ENCODE measurements at regions not wholly inside any gene's neighbourhood (a gene's known extent, or its start where the extent isn't known, plus 50 kb on each side); places are given as distances from the start of the nearest gene placed in this dataset.
"Not testable (repeated sequence)": the region's sequence is repeated elsewhere in the genome, so short reads cannot be mapped to it uniquely, and the experiment has no call there.

DNA sequence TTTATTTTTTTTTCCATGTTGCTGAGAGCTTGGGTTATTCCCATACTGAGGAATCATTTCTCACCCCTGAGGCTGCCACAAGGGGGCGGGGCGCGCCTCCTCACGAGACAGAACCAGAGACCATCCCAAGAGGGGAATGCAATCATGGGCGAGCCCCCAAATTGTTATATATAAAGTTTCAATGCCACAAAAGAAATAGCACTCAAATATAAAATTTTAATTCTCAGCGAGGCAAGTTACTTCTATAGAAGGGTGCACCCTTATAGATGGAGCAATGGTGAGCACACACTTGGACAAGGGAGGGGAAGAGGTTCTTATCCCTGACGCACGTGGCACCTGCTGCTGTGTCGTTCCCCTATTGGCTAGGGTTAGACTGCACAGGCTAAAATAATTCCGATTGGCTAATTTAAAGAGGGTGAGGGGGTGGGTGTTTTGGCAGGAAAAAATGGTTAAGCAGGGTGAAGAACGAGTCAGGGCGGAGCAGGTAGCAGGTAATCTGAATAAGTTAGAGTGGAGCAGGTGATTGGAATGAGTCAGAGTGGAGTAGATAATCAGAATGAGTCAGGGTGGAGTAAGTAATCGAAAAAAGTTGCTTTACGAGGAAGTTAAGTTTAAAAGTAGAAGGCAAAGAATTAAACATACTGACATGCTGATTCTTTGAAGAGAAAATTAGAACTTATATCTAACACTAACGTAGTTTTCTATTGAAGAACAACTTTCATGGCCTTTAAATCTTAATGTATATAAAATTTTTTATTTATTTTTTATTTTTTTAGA, 177.5 kb downstream of the MTCL1 start:
- Mint-ChIP-seq H3K4me3 (no peak overlapping the region), H3K36me3 (ENCODE audit: low read depth) (peaks cover 9% of the 10 kb centered on the region), H3K27ac (no peak overlapping the region), H3K9me3 (peaks cover 23% of the 10 kb centered on the region), H3K4me1 (no peaks in the 10 kb centered on the region), H3K27me3 (peaks cover 29% of the 10 kb centered on the region)
- no peak for ATAC-seq (replicated peaks)

DNA sequence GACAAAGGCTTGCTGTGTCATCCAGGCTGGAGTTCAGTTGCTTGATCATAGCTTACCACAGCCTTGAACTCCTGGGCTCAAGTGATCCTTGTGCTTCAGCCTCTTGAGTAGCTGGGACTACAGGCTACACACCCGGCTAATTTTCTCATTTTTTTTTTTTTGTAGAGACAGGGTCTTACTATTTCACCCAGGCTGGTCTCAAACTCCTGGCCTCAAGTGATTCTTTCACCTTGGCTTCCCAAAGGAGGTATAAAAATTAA, 178.0 kb downstream of the MTCL1 start:
- Mint-ChIP-seq H3K36me3 (ENCODE audit: low read depth) (peaks cover 9% of the 10 kb centered on the region), H3K27ac (no peak overlapping the region), H3K27me3 (peaks cover 29% of the 10 kb centered on the region), H3K9me3 (peaks cover 23% of the 10 kb centered on the region), H3K4me3 (no peak overlapping the region), H3K4me1 (no peaks in the 10 kb centered on the region)
- no peak for ATAC-seq (replicated peaks)

DNA sequence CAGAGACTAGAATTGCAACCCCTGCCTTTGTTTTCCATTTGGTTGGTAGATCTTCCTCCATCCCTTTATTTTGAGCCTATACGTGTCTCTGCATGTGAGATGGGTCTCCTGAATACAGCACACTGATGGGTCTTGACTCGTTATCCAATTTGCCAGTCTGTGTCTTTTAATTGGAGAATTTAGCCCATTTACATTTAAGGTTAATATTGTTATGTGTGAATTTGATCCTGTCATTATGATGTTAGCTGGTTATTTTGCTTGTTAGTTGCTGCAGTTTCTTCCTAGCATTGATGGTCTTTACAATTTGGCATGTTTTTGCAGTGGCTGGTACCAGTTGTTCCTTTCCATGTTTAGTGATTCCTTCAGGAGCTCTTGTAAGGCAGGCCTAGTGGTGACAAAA, 182.5 kb downstream of the MTCL1 start:
- peaks cover 16% of the 10 kb centered on the region for H3K9me3 Mint-ChIP-seq
- not testable (repeated sequence) for ATAC-seq (replicated peaks); H3K36me3 Mint-ChIP-seq (ENCODE audit: low read depth); H3K4me1 Mint-ChIP-seq; H3K4me3 Mint-ChIP-seq; H3K27ac Mint-ChIP-seq
- H3K27me3 Mint-ChIP-seq: peaks cover 19% of the 10 kb centered on the region

DNA sequence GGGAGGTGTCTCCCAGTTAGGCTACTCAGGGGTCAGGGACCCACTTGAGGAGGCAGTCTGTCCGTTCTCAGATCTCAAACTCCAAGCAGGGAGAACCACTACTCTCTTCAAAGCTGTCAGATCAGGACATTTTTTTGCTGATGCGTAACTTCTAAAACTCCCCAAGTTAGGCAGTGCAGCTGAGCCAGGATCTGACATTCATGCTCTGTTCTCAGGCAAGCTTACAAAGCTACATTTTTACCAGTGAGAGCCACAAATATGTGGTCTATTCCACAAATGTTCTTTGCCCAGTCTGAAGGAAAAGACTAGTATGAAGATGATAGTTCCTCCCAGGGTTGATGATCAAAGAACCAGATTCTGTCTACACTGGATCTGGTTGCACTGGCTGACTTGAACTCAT, 184.1 kb downstream of the MTCL1 start:
- Mint-ChIP-seq H3K27me3 (peaks cover 17% of the 10 kb centered on the region), H3K27ac (no peak overlapping the region), H3K36me3 (ENCODE audit: low read depth) (no peaks in the 10 kb centered on the region), H3K9me3 (peaks cover 14% of the 10 kb centered on the region), H3K4me1 (no peaks in the 10 kb centered on the region), H3K4me3 (no peak overlapping the region)
- ATAC-seq (replicated peaks): no peak

DNA sequence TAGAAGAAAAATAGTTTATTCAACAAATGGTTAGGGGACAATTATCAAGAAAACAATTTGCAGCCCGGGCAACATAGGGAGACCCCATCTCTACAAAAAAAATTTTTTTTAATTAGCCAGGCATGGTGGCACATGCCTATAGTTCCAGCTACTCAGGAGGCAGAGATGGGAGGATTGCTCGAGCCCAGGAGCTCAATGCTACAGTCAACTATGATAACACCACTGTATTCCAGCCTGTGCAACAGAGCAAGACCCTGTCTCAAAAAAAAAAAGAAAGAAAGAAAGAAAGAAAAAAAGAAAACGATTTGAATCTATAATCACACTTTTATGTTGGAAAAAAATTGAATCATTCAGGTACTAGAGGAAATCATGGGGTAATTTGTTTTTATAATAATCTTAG, 185.1 kb downstream of the MTCL1 start:
- H3K27ac Mint-ChIP-seq; H3K36me3 Mint-ChIP-seq (ENCODE audit: low read depth); H3K4me1 Mint-ChIP-seq; H3K4me3 Mint-ChIP-seq; ATAC-seq (replicated peaks): not testable (repeated sequence)
- peaks cover 15% of the 10 kb centered on the region for H3K27me3 Mint-ChIP-seq
- peaks cover 13% of the 10 kb centered on the region for H3K9me3 Mint-ChIP-seq

DNA sequence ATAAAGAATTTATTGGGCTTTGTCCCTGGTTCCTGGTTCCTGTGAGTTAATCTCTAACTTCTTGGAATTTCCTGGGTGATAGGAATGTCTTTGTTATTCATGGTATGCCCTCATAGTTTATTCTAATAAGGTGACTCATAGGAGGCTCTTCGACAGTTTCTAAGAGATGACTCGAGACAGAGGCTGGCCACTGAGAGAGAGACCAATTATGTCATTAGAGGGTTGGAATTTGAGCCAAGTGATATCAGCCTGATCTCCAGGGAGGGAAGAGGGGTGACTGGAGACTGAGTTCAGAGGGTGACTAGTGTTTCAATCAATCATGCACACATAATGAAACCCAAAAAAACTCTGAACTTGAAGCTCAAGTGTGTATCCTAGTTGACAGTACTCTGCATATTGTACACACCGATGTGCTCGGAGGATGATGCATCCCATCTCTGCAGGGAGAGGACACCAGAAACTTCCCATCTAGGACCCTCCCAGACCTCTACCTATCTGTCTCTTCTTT, 185.7 kb downstream of the MTCL1 start:
- peaks cover 13% of the 10 kb centered on the region for H3K27me3 Mint-ChIP-seq
- H3K36me3 Mint-ChIP-seq (ENCODE audit: low read depth): no peaks in the 10 kb centered on the region
- no peaks in the 10 kb centered on the region for H3K4me1 Mint-ChIP-seq
- no peak overlapping the region for H3K4me3 Mint-ChIP-seq
- peak; percentile 21 for ATAC-seq (replicated peaks)
- H3K9me3 Mint-ChIP-seq: peaks cover 9% of the 10 kb centered on the region
- H3K27ac Mint-ChIP-seq: no peak overlapping the region

DNA sequence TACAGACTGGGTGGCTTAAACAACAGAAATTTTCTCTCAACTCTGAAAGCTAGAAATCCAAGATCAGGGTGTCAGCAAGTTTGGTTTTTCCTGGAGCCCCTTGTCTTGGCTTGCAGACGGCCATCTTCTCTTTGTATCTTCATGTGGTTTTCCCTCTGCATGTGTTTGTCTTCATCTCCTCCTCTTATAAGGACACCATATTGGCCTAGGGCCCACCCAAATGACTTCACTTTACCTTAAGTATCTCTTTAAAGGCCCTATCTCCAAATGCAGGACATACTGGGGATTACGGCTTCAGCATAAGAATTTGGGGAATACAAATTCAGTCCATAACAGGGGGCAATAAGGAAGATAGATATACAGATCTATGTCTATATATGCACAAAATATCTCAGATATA, 187.9 kb downstream of the MTCL1 start:
- H3K27ac Mint-ChIP-seq: no peak overlapping the region
- ATAC-seq (replicated peaks): no peak
- H3K4me1 Mint-ChIP-seq: no peaks in the 10 kb centered on the region
- H3K4me3 Mint-ChIP-seq: no peak overlapping the region
- H3K27me3 Mint-ChIP-seq: peaks cover 5% of the 10 kb centered on the region
- peaks cover 4% of the 10 kb centered on the region for H3K9me3 Mint-ChIP-seq
- no peaks in the 10 kb centered on the region for H3K36me3 Mint-ChIP-seq (ENCODE audit: low read depth)

DNA sequence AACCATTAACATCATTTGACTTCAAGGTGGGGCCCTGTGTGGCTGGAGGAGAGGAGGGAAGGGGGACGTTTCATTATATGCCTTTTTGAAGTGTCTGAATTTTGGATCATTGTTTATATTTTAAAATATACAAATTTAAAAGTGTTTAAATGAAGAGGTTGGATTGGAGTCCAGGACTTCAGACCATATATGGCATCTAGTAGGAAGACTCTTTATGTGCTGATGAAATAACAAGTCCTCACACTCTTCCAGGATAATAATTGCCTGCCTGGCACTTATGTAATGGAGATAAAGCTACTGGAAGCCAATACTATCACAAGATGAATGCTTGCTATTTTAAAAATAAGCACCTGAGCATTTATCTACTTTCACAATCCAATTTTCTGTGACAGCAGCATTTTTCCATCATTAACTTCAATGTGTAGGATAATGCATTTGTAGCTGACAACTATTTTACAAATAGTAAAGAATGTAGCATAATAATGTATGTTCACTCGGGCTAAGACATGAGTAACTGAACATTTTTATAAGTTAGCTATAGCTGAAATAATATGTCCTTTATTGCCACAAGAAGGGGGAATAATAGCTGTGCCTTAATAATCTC, 188.4 kb downstream of the MTCL1 start:
- Mint-ChIP-seq H3K36me3 (ENCODE audit: low read depth) (no peaks in the 10 kb centered on the region), H3K4me1 (no peaks in the 10 kb centered on the region), H3K4me3 (no peak overlapping the region), H3K27ac (no peak overlapping the region), H3K27me3 (peaks cover 5% of the 10 kb centered on the region), H3K9me3 (peaks cover 2% of the 10 kb centered on the region)
- no peak for ATAC-seq (replicated peaks)

DNA sequence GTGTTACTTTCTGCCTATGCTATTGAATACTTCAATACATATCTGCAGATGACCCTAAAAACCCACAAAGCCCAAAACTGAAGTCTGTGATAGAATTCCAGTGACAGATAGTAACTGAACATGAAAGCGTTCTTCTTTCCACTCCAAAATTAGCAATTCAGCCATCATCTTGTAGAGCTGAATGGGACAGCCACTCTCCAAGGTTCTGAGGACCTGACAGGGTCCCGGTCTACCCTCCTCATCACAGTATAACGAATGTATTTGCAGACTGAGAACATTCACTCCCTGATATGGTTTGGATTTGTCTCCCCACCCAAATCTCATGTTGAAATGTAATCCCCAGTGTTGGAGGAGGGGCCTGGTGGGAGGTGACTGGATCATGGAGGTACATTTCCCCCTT, 189.5 kb downstream of the MTCL1 start:
- Mint-ChIP-seq H3K9me3 (no peaks in the 10 kb centered on the region), H3K36me3 (ENCODE audit: low read depth) (no peaks in the 10 kb centered on the region), H3K4me3 (no peak overlapping the region), H3K27ac (no peak overlapping the region), H3K27me3 (peaks cover 5% of the 10 kb centered on the region), H3K4me1 (no peaks in the 10 kb centered on the region)
- ATAC-seq (replicated peaks): no peak

DNA sequence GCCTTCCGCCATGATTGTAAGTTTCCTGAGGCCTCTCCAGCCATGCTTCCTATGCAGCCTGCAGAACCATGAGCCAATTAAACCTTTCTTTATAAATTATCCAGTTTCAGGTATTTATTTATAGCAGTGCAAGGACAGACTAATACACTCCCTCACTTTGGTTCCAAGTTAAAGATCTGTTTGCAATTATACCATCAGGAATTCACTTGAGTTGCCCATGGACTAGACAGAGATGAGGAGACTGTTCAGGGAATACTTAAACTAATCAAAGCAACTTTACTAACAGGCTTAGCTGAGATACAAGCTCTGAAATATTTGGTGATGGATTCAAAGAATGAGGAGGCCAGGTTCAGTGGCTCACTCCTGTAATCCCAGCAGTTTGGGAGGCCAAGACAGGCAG, 190.0 kb downstream of the MTCL1 start:
- H3K9me3 Mint-ChIP-seq: no peaks in the 10 kb centered on the region
- no peak overlapping the region for H3K4me3 Mint-ChIP-seq
- ATAC-seq (replicated peaks): no peak
- no peak overlapping the region for H3K27ac Mint-ChIP-seq
- H3K4me1 Mint-ChIP-seq: no peaks in the 10 kb centered on the region
- H3K27me3 Mint-ChIP-seq: peaks cover 5% of the 10 kb centered on the region
- H3K36me3 Mint-ChIP-seq (ENCODE audit: low read depth): no peaks in the 10 kb centered on the region

DNA sequence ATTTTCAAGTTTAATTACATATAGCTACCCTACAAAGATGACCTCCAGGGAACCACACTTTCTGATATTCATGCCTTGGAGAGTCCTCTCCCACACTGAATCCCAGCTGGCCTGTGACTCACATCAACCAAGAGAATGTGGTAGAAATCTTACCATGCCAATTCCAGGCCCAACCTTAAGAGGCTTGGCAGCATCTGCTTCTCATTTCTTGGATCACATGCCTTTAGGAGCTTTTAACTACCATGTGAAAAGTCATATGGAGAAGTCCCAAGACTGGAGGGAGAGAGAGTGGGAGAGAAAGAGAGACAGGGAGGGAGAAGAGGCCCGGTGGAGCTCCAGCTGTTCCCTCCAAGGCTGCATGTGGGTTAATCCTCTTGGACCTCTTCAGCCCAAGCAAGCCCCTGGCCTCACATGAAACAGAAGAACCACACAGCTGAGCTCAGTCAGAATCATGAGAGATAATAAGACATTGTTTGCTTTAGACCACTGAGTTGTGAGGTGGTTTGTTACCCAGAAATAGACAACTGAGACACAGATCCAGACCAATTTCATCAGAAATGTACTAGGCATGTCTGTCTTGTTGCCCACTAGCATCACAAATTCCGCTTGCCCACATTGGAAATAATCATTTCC, 190.7 kb downstream of the MTCL1 start:
- ATAC-seq (replicated peaks): no peak
- Mint-ChIP-seq H3K27me3 (peaks cover 2% of the 10 kb centered on the region), H3K36me3 (ENCODE audit: low read depth) (no peaks in the 10 kb centered on the region), H3K4me1 (no peaks in the 10 kb centered on the region), H3K4me3 (no peak overlapping the region), H3K9me3 (no peaks in the 10 kb centered on the region), H3K27ac (no peak overlapping the region)

DNA sequence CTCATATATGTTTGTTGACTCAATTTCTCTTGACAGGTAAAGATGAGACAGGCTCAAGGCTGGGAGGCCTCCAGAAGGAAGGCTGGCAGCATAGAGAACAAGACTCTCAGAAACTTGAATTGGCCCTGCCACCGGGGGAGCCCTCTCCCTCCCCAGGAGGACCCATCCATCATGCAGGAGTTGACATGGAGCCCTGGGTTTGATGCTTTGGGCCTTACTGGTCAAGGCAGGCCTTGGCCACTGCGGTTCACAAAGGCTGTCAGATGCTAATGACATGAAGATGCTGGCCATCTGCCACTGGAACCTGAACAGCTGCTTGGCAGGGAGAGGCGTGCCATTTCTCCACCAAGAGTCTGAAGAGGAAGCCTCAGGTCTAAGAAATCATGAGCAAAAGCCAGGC, 193.6 kb downstream of the MTCL1 start:
- ATAC-seq (replicated peaks): no peak
- H3K27me3 Mint-ChIP-seq: peaks cover 3% of the 10 kb centered on the region
- H3K36me3 Mint-ChIP-seq (ENCODE audit: low read depth): no peaks in the 10 kb centered on the region
- H3K27ac Mint-ChIP-seq: no peak overlapping the region
- H3K4me1 Mint-ChIP-seq: no peaks in the 10 kb centered on the region
- H3K4me3 Mint-ChIP-seq: no peak overlapping the region
- H3K9me3 Mint-ChIP-seq: no peaks in the 10 kb centered on the region

DNA sequence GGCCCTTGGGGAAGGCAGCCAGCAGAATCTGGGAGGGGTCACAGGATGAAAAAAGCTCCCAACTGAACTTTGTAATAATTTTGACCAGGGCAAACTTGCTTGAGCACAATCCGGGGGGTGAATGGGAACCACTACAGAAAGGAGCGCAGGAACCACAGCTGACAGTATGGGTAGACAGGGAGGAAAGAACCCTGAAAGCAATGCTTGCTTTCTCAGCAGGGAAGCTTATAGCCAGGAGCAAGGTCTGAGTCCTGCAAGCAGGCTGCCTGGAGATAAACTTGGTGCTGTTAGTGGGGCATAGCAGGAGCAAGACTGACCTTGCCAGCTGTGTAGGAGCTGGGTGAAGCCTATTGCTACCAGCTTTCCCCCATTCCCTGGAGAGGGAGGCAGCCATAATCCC, 195.2 kb downstream of the MTCL1 start:
- no peak for ATAC-seq (replicated peaks)
- peaks cover 6% of the 10 kb centered on the region for H3K9me3 Mint-ChIP-seq
- H3K4me1 Mint-ChIP-seq: no peaks in the 10 kb centered on the region
- peaks cover 3% of the 10 kb centered on the region for H3K27me3 Mint-ChIP-seq
- no peaks in the 10 kb centered on the region for H3K36me3 Mint-ChIP-seq (ENCODE audit: low read depth)
- no peak overlapping the region for H3K27ac Mint-ChIP-seq
- H3K4me3 Mint-ChIP-seq: no peak overlapping the region

DNA sequence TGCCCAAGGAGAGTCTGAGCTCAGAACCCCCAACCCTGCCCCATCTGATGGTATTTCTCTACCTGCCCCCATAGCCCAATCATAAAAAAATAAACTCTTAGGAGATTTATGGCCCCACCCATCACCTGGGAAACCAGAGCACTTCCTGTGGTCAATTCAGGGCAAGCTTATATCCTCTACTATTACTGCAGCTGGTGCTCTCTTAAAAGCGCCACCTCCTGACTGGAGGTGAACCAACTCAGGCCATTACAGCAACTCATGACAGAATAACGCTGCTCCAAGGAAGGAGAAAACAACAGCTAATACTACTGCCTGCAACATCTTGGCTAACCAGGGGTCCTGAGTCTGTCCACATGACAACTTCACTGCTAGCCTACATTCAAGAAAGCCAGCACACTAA, 195.7 kb downstream of the MTCL1 start:
- ATAC-seq (replicated peaks): no peak
- H3K4me1 Mint-ChIP-seq: no peaks in the 10 kb centered on the region
- no peak overlapping the region for H3K4me3 Mint-ChIP-seq
- H3K9me3 Mint-ChIP-seq: peaks cover 6% of the 10 kb centered on the region
- no peak overlapping the region for H3K27ac Mint-ChIP-seq
- H3K36me3 Mint-ChIP-seq (ENCODE audit: low read depth): no peaks in the 10 kb centered on the region
- H3K27me3 Mint-ChIP-seq: peaks cover 3% of the 10 kb centered on the region

DNA sequence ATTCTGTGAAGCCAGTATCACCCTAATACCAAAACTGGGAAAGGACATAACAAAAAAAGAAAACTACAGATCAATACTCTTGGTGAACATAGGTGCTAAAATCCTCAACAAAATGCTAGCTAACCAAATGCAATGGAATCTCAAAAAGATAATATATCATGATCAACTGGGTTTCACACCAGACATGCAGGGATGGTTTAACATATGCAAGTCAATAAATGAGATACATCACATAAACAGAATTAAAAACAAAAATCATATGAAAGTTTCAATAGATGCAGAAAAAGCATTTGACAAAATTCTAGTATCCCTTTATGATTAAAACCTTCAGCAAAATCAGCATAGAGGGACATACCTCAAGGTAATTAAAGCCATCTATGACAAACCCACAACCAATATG, 198.2 kb upstream of the NDUFV2 start:
- H3K4me1 Mint-ChIP-seq: no peaks in the 10 kb centered on the region
- ATAC-seq (replicated peaks): no peak
- H3K4me3 Mint-ChIP-seq: no peak overlapping the region
- no peak overlapping the region for H3K27ac Mint-ChIP-seq
- peaks cover 3% of the 10 kb centered on the region for H3K27me3 Mint-ChIP-seq
- peaks cover 6% of the 10 kb centered on the region for H3K9me3 Mint-ChIP-seq
- no peaks in the 10 kb centered on the region for H3K36me3 Mint-ChIP-seq (ENCODE audit: low read depth)

All from activated T-helper 17 cell treated with anti-CD3 and anti-CD28 coated beads, Interleukin-2, amount 50 U/mL, for 72 hours (primary cell).